ENCODE measurements at regions not wholly inside any gene's neighbourhood (a gene's known extent, or its start where the extent isn't known, plus 50 kb on each side); places are given as distances from the start of the nearest gene placed in this dataset.

DNA sequence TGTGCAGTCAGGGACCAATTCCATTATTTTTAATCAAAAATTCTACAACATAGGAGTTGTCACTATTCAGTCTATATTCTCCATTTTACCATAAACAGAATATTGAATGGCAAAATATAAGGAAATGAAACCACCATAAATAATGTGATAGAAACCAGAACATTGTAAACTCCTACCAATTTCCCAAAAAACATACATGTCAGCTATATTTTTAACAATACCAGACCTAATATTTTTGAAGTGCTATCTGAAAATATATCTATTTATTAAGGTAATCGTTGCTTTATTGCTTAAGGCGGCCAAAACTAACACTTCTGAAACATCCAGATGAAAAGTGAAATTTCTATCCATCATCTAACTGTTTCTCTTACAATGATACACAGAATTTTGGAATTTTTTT lies 123.0 kb upstream of the C11orf58 start:
- DNase-seq (ENCODE audit: low read depth) = no peak
- H3K4me3 ChIP-seq (ENCODE audit: low read depth, low read length) = no peak overlapping the region
- no peak for TF ChIP-seq CTCF (conservative IDR thresholded peaks at IDR 0.05; ENCODE audit: low read depth, low read length)

- no peak for DNase-seq (ENCODE audit: low read depth)
- peak overlapping the region; percentile 51 for H3K4me3 ChIP-seq (ENCODE audit: low read depth, low read length)
- peak; percentile 82 for TF ChIP-seq CTCF (conservative IDR thresholded peaks at IDR 0.05; ENCODE audit: low read depth, low read length)
These were observed 124.7 kb upstream of the C11orf58 start for GRCh38 chr11:16613512-16614381.

GRCh38 chr11:16613262-16613511 lies 125.3 kb upstream of the C11orf58 start:
- H3K4me3 ChIP-seq (ENCODE audit: low read depth, low read length) = peak overlapping the region; percentile 51
- no peak for TF ChIP-seq CTCF (conservative IDR thresholded peaks at IDR 0.05; ENCODE audit: low read depth, low read length)
- no peak for DNase-seq (ENCODE audit: low read depth)

GRCh38 chr11:16612566-16613261 lies 125.7 kb upstream of the C11orf58 start:
- H3K4me3 ChIP-seq (ENCODE audit: low read depth, low read length) = peak overlapping the region; percentile 51
- no peak for TF ChIP-seq CTCF (conservative IDR thresholded peaks at IDR 0.05; ENCODE audit: low read depth, low read length)
- no peak for DNase-seq (ENCODE audit: low read depth)

- no peak for TF ChIP-seq CTCF (conservative IDR thresholded peaks at IDR 0.05; ENCODE audit: low read depth, low read length)
- H3K4me3 ChIP-seq (ENCODE audit: low read depth, low read length) = no peak overlapping the region
- DNase-seq (ENCODE audit: low read depth) = no peak
These were observed 126.4 kb upstream of the C11orf58 start for GRCh38 chr11:16611926-16612565.

GRCh38 chr11:16611401-16611921 lies 127.0 kb upstream of the C11orf58 start:
- no peak for DNase-seq (ENCODE audit: low read depth)
- no peak for TF ChIP-seq CTCF (conservative IDR thresholded peaks at IDR 0.05; ENCODE audit: low read depth, low read length)
- H3K4me3 ChIP-seq (ENCODE audit: low read depth, low read length) = no peak overlapping the region
